Jurkat, Clone E6-1 (cell line): ENCODE measurements at regions not wholly inside any gene's neighbourhood (a gene's known extent, or its start where the extent isn't known, plus 50 kb on each side); places are given as distances from the start of the nearest gene placed in this dataset.

Experiments
- DNase-seq: peaks from one replicate; pipeline ENCODE4 v3.0.0-alpha.2; 2011; ENCODE audit warnings: low read depth, low spot score
- H3K4me3 ChIP-seq: 2 replicates; pipeline ENCODE4 v1.5.1; 2011; ENCODE audit warnings: mild to moderate bottlenecking, low read length, control low read depth, moderate library complexity

DNA sequence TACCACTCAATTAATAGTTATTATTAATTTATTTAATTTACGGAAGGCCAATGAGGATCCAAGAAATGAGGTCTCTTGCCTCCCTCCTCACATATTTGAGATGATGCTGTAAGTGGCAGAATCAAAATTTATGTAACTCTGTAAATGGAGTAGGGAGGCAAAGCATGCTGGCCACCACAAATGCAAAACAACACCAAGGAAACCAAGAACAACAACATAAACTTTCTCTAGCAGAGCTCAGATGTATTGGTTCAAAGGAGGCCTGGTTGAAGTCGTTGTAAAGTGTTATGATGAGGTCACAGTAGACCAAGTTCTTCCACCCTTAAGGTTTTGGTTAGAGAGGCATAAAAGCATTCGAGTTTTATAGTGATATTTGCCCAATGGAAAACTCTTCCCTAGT lies 194.8 kb upstream of the FAT1 start:
- no peak for DNase-seq
- no peak overlapping the region for H3K4me3 ChIP-seq

DNA sequence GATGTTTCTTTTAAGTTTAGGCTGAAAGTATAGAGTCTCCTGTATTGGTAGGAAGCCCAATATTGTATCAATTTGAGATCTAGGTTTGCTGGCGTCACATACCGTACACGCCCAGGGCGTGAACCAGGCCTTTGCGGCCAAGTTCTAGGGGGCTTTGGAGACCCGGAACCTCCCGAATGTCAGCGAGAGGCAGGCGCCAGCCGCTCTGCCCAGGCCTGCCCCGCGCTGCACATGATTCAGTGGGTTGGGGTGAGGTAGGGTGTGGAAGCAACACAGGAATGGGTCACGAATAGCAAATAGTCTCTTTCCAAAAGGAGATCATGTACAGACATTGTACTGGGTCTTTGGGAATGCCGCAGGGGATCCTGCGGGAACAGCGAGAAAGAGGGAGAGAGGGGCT lies 195.7 kb upstream of the FAT1 start:
- no peak overlapping the region for H3K4me3 ChIP-seq
- DNase-seq, result no peak

DNA sequence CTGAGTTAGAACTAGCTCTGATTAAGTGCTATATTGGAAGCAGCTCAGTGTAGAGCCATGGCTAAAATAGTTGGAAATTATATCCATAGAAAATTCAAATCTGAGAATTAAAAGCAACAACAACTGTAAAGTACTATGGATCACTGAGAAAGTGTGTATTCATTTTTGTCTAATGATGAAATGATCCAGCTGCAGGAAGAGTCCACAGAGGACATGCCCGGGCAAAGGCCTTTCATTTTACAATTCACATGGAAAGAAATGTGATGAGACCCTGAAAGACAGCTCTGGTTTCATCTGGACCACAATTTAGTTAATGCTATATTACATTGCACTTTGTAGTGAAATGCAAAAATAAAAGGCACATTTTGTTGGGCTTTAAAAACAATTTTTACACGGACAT lies 196.8 kb upstream of the FAT1 start:
- no peak overlapping the region for H3K4me3 ChIP-seq
- DNase-seq, result no peak

DNA sequence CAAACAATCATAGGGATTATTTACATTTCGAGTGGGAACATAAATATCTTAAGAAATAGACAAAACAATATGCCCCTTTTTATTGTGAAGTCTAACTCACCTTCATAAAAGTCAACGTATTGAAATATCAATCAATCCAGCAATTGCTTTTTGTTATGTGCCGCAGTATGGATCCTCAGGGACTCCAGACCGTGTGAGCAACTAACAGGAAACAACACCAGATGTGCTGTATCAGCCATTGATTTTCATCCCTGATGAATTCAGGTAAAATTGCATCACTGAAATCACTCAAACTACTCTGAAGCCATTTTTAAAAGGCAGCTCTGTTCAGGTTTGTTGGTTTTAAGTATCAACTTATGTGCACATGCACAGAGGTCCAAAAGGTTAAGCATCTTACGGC lies 197.3 kb upstream of the FAT1 start:
- no peak for DNase-seq
- H3K4me3 ChIP-seq, result no peak overlapping the region

GRCh38 chr4:186924723-186925122 lies 201.1 kb upstream of the FAT1 start:
- no peak overlapping the region for H3K4me3 ChIP-seq
- no peak for DNase-seq

GRCh38 chr4:186927624-186928023 lies 204.0 kb upstream of the FAT1 start:
- no peak for DNase-seq

DNA sequence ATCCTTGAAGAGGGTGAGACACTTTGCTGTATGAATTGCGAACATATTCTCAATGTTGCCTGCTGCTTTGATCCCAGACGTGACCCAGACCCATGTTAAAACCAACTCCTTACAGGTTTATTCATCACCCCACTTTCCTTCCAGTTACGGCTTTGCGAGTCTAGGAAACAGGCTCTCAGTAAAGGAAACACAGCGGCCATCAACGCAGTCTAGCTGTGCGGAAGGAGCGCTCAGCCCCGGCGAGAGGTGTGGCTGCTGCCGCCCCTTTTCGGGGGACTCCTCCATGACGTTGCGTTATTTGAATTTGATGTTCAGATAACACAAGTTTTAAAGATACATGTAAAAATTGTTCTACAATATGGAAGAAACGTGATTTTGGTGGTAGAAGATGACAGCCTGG lies 206.4 kb upstream of the FAT1 start:
- no peak for DNase-seq
- no peak overlapping the region for H3K4me3 ChIP-seq

More at GRCh38 chr4:186927624-186928023, 204.0 kb upstream of the FAT1 start:
- no peak overlapping the region for H3K4me3 ChIP-seq

DNA sequence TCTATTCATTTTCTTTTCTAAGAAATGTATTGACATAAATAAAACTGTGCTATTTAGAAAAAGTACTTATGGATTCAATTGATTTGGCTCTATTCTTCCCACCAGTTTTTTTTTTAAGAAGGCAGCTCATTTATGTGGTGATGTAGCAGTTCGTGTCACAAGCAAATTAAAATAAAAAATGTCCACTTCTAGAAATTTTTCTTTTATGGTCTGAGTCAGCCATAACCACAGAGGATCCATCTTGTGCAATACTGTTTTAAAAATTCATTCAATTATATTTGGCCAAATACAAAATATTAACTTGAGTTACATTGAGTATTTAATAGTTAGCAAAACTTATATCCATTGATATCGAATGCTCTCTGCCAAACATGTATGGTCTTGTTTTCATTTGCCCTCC lies 207.9 kb upstream of the FAT1 start:
- no peak overlapping the region for H3K4me3 ChIP-seq
- DNase-seq, result no peak

DNA sequence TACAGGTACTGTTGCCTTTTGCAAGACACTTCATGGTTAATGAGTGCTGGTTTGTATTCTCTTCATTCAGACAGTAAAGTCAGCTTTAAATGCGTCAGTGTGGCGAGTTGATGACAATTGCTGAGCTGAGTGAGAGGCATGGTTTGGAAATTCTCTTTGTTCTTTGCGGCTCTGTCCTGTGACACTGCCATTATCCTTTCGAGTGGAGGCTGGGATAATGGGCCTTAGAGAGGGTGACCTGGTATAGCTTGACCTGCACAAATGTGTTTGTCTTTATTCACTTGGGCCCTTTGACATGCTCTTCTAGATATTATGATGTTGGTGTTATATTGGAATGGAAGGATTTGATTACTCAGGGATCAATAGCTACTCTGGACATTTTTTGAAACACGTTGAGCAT lies 208.5 kb upstream of the FAT1 start:
- H3K4me3 ChIP-seq, result no peak overlapping the region
- no peak for DNase-seq

- peak; percentile 57 for DNase-seq
- no peak overlapping the region for H3K4me3 ChIP-seq
Observed at GRCh38 chr4:186932631-186933187, 209.1 kb upstream of the FAT1 start.

DNA sequence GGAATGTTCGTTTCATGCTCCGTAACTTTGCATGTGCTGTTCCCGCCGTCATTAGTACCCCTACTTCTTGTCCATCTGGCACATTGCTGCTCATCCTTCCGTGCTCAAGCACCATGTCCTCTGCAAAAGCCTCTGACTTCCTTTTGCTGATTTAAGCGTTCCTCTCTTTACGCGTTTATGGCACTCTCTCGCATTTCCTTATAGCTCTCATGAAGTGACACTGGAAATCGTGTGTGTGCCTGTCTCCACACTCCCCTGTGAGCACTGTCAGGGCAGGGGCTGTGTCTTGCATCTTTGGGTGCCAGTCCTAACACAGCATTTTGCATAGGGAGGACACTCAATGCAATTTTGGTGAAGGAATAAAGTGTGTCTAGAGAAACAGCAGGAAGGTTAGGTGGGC lies 210.6 kb upstream of the FAT1 start:
- no peak for DNase-seq

GRCh38 chr4:186934841-186935443 lies 211.3 kb upstream of the FAT1 start:
- H3K4me3 ChIP-seq, result no peak overlapping the region
- no peak for DNase-seq

More for the DNA sequence above, 210.6 kb upstream of the FAT1 start:
- no peak overlapping the region for H3K4me3 ChIP-seq

GRCh38 chr4:186935901-186936300 lies 212.2 kb upstream of the FAT1 start:
- DNase-seq, result no peak
- H3K4me3 ChIP-seq, result no peak overlapping the region

- no peak for DNase-seq
- H3K4me3 ChIP-seq, result no peak overlapping the region
Observed at GRCh38 chr4:186936496-186937375, 213.1 kb upstream of the FAT1 start.

- no peak overlapping the region for H3K4me3 ChIP-seq
- no peak for DNase-seq
Observed at GRCh38 chr4:186939226-186939625, 215.6 kb upstream of the FAT1 start.

- H3K4me3 ChIP-seq, result no peak overlapping the region
- DNase-seq, result no peak
Observed at GRCh38 chr4:186939766-186940165, 216.1 kb upstream of the FAT1 start.

GRCh38 chr4:186940476-186940875 lies 216.8 kb upstream of the FAT1 start:
- no peak overlapping the region for H3K4me3 ChIP-seq
- no peak for DNase-seq

- no peak for DNase-seq
- no peak overlapping the region for H3K4me3 ChIP-seq
Observed at GRCh38 chr4:186942758-186943377, 219.2 kb upstream of the FAT1 start.

- DNase-seq, result no peak
- H3K4me3 ChIP-seq, result no peak overlapping the region
Observed at GRCh38 chr4:186943411-186943810, 219.8 kb upstream of the FAT1 start.

- no peak for DNase-seq
Observed at GRCh38 chr4:186946136-186946535, 222.5 kb upstream of the FAT1 start.

More at GRCh38 chr4:186946136-186946535, 222.5 kb upstream of the FAT1 start:
- H3K4me3 ChIP-seq, result no peak overlapping the region
